SJCRH30 (cell line): ENCODE measurements at regions not wholly inside any gene's neighbourhood (a gene's known extent, or its start where the extent isn't known, plus 50 kb on each side); places are given as distances from the start of the nearest gene placed in this dataset.
"Not testable (repeated sequence)": the region's sequence is repeated elsewhere in the genome, so short reads cannot be mapped to it uniquely, and the experiment has no call there.

Source experiments
- DNase-seq, 2 experiments: peaks; one replicate each; pipeline ENCODE4 v3.0.0-alpha.2; 2015 to 2020
- H3K27ac ChIP-seq: fragments of 250-450 bp; sonication (Bioruptor Pico); 2 replicates; pipeline ENCODE4 v1.5.1; 2020; ENCODE audit warnings: mild to moderate bottlenecking, moderate library complexity
- H3K27me3 ChIP-seq: fragments of 250-450 bp; sonication (Bioruptor Pico); 2 replicates; pipeline ENCODE4 v1.5.1; 2020; ENCODE audit warnings: mild to moderate bottlenecking, moderate library complexity
- H3K36me3 ChIP-seq: fragments of 250-450 bp; sonication (Bioruptor Pico); 2 replicates; pipeline ENCODE4 v1.5.1; 2020; ENCODE audit warnings: mild to moderate bottlenecking, moderate library complexity
- H3K4me1 ChIP-seq: fragments of 250-450 bp; sonication (Bioruptor Pico); 2 replicates; pipeline ENCODE4 v1.5.1; 2020; ENCODE audit warnings: mild to moderate bottlenecking, moderate library complexity
- H3K4me3 ChIP-seq: fragments of 250-450 bp; sonication (Bioruptor Pico); 2 replicates; pipeline ENCODE4 v1.5.1; 2020; ENCODE audit warnings: mild to moderate bottlenecking, moderate library complexity
- H3K9me3 ChIP-seq: fragments of 250-450 bp; sonication (Bioruptor Pico); replicated peaks from 2 replicates; pipeline ENCODE4 v1.5.1; 2020; ENCODE audit warnings: mild to moderate bottlenecking, moderate library complexity

DNA sequence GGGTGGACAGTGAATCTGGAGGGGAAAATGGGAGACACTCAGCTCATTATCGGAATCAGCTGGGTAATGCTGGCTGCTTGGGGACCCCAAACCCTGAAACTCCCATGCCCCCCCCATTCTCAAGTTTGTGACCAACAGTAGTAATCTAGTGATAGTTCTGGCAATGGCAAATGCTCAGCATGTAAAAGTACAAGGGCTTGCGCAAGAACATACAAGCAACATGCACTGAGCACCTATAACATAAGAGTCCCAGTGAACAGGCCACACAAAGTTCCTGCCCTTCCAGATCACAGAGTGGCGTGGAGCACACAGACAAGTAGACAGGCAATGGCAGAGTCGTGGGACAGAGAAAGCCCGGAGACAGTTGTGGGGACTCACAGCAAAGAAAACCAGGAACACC, 407.9 kb downstream of the MED13L start:
- Histone ChIP-seq H3K27ac (no peak overlapping the region), H3K4me3 (no peak overlapping the region), H3K36me3 (no peaks in the 10 kb centered on the region), H3K27me3 (no peaks in the 10 kb centered on the region), H3K4me1 (no peaks in the 10 kb centered on the region), H3K9me3 (no peaks in the 10 kb centered on the region)
- no peak for DNase-seq

DNA sequence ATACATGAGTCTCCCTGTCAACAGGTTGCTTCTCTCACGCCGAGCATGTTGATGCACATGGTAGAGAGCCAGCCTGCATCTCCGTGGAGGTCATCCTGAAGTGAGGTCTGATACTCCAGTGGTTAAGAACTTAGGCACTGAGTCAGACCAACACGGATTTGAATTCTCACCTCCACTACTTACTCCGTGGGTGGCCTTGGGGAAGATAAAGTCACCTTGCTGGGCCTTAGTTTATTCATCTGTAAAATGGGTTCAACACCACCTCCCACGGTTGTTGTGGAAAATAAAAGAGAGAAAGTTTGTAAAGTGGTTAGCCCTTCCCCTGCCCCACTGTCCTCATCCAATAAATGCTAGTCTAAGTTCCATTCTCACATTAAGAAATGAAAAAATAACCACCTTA, 408.9 kb downstream of the MED13L start:
- Histone ChIP-seq H3K4me1 (no peaks in the 10 kb centered on the region), H3K27ac (no peak overlapping the region), H3K4me3 (no peak overlapping the region), H3K27me3 (no peaks in the 10 kb centered on the region), H3K9me3 (no peaks in the 10 kb centered on the region), H3K36me3 (no peaks in the 10 kb centered on the region)
- no peak for DNase-seq

DNA sequence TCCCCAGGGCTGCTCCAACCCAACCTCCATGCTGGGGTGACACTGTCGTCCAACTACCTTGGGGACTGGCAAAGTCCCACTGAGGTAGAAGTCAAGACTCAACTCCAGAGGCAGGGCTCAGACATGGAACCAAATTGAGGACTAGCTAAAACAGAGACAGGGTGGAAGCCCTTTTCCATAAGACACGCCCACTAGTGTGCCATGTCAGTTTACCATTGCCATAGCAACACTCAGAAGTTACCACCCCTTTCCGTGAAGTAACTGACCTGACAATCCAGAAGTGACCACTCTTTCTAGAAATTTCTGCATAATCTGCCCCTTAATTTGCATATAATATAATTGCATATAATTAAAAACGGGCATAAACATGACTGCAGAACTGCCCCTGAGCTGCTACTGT, 409.6 kb downstream of the MED13L start:
- Histone ChIP-seq H3K27ac (no peak overlapping the region), H3K4me1 (no peaks in the 10 kb centered on the region)
- DNase-seq, result no peak

DNA sequence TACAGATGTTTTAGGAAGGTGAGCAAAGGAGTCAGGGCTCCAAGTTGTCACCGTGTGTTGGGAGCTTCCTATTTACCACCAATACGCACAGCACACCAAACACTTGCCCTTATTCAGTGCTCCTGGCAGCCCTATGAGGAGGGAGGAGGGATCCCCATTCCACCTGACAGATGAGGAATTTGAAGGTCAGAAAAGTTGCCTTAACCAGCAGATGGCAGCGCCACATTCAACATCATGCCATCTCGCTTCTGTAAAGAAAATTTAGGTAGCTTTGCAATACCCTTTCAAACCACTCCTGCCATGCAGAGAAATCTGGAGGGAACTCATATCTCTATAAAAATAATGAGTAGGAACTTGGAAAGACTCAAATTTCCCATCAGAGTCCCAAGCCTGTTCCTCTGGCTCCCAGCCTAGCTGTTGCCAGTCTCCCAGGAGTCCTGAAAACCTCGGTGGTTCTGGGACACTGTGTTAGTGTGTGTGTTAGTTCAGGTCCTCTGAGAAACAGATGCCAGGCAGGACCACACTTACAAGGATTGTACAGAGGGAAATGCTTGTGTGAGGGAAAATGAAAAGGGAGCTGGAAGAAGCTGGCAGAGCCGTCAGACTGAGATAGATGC, 410.5 kb downstream of the MED13L start:
- no peaks in the 10 kb centered on the region for H3K9me3 ChIP-seq
- no peaks in the 10 kb centered on the region for H3K27me3 ChIP-seq
- no peaks in the 10 kb centered on the region for H3K36me3 ChIP-seq
- no peak overlapping the region for H3K4me3 ChIP-seq
- DNase-seq, result no peak
- no peak overlapping the region for H3K27ac ChIP-seq
- no peaks in the 10 kb centered on the region for H3K4me1 ChIP-seq

More for the DNA sequence above, 409.6 kb downstream of the MED13L start:
- no peaks in the 10 kb centered on the region for H3K9me3 ChIP-seq
- H3K27me3 ChIP-seq, result no peaks in the 10 kb centered on the region
- no peak overlapping the region for H3K4me3 ChIP-seq
- no peaks in the 10 kb centered on the region for H3K36me3 ChIP-seq

DNA sequence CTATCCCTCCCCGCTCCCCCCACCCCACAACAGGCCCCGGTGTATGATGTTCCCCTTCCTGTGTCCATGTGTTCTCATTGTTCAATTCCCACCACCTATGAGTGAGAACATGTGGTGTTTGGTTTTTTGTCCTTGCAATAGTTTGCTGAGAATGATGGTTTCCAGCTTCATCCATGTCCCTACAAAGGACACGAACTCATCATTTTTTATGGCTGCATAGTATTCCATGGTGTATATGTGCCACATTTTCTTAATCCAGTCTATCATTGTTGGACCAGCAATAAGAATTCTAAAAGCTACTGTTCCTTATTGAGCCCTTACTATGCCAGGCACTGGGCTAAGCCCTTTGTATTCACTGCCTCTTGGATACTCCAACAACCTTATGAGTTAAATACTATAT, 411.2 kb downstream of the MED13L start:
- not testable (repeated sequence) for H3K27me3 ChIP-seq, DNase-seq, H3K9me3 ChIP-seq, H3K27ac ChIP-seq, H3K36me3 ChIP-seq, H3K4me3 ChIP-seq, H3K4me1 ChIP-seq

DNA sequence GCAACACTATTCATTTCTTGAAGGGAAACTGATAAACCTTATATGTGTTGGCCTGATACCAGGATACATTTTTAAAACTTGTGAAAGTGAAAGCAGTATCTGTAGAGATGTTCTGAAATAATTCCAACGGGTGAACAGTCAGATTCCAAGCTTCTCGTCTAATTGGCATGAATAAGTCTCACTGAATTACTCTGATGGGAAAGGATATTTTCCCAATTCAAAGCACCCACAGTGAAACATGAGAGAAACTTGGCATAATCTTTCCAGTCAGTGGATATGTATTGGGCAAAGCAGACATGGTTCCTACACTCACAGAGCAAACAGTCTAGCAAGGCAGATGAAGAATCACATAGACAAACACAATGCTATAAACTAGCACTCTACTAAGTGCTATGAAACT, 413.1 kb downstream of the MED13L start:
- Histone ChIP-seq H3K4me3 (no peak overlapping the region), H3K4me1 (no peaks in the 10 kb centered on the region), H3K27ac (no peak overlapping the region), H3K27me3 (no peaks in the 10 kb centered on the region; the same call in 1 of the 2 replicates), H3K9me3 (no peaks in the 10 kb centered on the region), H3K36me3 (no peaks in the 10 kb centered on the region)
- DNase-seq, result no peak

DNA sequence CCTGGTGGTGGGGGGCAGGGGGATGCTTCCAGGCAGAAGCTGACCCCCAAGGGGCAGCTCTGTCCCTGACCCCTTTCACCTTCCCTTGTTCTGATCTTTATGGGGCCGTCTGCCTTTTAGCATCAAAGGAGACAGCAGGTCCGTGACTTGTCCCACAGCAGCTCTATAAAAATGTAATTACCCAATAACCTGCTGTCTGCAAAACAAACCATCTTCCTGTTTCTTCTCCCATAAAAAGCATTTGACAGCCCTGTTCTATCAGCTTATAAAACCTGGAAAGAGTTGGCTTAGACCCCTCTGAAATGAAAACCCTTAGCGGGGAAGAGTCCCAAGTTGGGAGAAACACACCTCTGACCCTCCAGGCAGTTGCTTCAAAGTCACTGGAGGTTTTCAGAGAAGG, 416.9 kb downstream of the MED13L start:
- Histone ChIP-seq H3K4me1 (no peaks in the 10 kb centered on the region), H3K27ac (no peak overlapping the region), H3K36me3 (no peaks in the 10 kb centered on the region), H3K4me3 (no peak overlapping the region), H3K9me3 (no peaks in the 10 kb centered on the region), H3K27me3 (no peaks in the 10 kb centered on the region; the same call in 1 of the 2 replicates)
- DNase-seq, result no peak

DNA sequence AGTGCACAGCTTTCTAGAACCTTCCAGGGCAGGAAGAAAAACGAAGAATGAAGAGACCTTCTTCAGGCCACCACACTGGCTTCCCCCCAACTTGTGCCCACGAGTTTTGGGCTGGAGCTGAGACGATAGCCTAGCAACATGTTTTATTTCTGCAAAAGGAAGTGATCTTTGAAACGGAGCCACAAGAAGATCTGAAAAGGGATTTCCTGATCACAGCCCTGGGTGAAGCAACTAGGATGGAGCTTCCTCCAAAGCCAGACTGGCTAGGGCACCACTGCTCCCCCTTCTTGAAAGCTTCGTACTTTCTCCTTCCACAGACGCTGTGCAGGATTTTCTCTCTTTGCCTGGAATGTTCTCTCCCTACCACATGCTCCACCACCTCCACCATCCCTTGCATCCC, 418.3 kb downstream of the MED13L start:
- H3K27me3 ChIP-seq, result no peaks in the 10 kb centered on the region; the same call in 1 of the 2 replicates
- no peaks in the 10 kb centered on the region for H3K4me1 ChIP-seq
- no peaks in the 10 kb centered on the region for H3K36me3 ChIP-seq

DNA sequence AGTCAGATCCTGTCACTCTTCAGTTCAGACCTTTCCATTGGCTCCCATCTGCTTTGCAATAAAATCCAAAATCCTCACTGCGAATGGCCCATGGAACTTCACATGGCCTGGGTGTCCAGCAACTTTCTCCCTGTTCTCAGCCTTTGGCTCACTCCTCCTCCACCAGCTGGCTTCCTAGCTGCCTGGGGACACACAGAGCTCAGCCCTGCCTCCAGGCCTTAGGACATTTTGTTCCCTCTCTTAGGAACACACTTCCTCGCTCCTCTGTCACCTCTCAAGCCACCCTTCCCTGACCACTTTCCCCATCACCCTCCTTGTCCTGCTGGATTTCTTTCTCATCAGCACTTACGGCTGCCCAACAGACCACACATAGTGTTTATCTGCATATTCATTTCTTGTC, 419.6 kb downstream of the MED13L start:
- no peak for DNase-seq
- H3K9me3 ChIP-seq, result no peaks in the 10 kb centered on the region

More for the DNA sequence above, 418.3 kb downstream of the MED13L start:
- Histone ChIP-seq H3K27ac (no peak overlapping the region), H3K4me3 (no peak overlapping the region), H3K9me3 (no peaks in the 10 kb centered on the region)
- no peak for DNase-seq

DNA sequence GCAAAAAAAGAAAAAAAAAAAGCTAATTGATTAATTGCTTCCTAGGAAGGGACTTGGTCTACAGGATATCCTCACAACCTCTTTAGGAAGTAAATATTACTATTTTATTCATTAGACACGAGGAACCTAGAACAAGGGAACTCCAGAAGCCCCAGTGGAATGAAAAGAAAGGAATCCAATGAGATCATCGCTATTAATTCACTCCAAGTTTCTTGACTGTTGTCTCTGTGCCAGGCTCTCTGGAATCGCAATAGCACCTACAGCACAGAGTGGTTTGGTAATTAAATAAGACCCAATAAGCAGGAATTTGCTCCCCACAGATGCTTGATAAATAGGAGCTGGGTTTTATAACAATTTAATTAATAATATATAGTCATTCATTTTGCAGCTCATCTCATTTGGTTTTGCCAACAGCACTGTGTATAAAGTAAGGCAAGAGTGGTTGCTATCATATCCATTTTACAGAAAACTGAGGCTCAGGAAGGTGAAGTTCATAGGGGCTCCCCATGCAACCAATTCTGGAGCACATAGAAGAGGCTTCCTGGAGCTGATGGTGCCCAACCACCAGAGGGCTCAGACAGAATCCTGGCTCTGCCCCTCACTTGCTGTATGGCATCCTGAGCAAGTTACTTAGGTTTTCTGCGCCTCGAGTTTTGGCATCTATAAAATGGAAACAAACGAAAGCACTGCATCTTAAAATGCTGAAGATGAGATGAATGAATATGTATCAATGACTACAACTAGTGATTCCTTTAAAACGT, 420.2 kb downstream of the MED13L start:
- H3K36me3 ChIP-seq, result no peaks in the 10 kb centered on the region
- H3K27ac ChIP-seq, result no peak overlapping the region
- H3K27me3 ChIP-seq, result no peaks in the 10 kb centered on the region; the same call in 1 of the 2 replicates
- no peaks in the 10 kb centered on the region for H3K9me3 ChIP-seq
- H3K4me1 ChIP-seq, result no peaks in the 10 kb centered on the region
- no peak overlapping the region for H3K4me3 ChIP-seq
- DNase-seq, result no peak

More for the DNA sequence above, 419.6 kb downstream of the MED13L start:
- H3K4me1 ChIP-seq, result no peaks in the 10 kb centered on the region
- H3K4me3 ChIP-seq, result no peak overlapping the region
- no peaks in the 10 kb centered on the region; the same call in 1 of the 2 replicates for H3K27me3 ChIP-seq
- no peaks in the 10 kb centered on the region for H3K36me3 ChIP-seq
- H3K27ac ChIP-seq, result no peak overlapping the region

DNA sequence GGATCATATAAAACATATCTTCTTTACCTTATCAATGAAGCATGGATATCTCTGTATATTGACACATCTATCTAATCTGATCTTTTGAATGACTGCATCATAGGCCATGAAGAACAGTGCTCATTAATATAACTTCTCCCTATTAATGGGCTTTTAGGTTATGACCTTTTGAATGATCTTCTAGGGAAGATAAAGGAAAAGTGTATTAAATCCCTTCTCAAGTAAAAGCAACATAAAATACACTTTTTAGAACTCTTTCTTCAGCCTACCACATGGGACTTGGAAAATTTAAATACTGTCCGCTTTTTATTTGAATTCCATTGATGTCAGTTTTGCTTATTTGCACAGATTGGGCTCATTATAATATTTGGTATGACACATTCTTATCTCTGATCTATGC, 425.4 kb downstream of the MED13L start:
- H3K4me1 ChIP-seq, result no peaks in the 10 kb centered on the region
- no peaks in the 10 kb centered on the region for H3K27me3 ChIP-seq
- no peak for DNase-seq
- no peaks in the 10 kb centered on the region for H3K36me3 ChIP-seq
- H3K9me3 ChIP-seq, result 0 out of 2 replicates have a peak, but pooled peaks cover 3% of the 10 kb centered on the region
- no peak overlapping the region for H3K27ac ChIP-seq
- no peak overlapping the region for H3K4me3 ChIP-seq

DNA sequence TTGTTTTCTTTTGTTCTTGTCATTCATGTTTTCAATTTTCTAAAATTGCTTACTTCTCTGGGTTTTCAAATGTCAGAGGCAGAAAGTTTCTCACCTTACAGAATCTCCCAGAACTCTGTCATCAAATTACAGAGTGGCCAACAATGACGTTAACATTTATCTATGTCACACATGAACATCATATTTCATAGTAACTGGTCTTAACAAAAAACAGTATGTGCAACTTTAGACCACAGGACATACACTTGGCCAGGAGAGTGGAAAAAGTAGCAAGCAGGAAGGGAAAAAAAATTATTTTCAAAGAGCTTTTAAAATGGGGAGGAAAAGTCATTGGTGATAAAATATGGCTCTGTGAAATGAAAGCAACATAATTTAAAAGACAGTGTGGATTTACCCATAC, 426.5 kb downstream of the MED13L start:
- Histone ChIP-seq H3K4me1 (no peaks in the 10 kb centered on the region), H3K4me3 (no peak overlapping the region), H3K36me3 (no peaks in the 10 kb centered on the region), H3K9me3 (0 out of 2 replicates have a peak, but pooled peaks cover 3% of the 10 kb centered on the region), H3K27me3 (no peaks in the 10 kb centered on the region), H3K27ac (no peak overlapping the region)
- no peak for DNase-seq

DNA sequence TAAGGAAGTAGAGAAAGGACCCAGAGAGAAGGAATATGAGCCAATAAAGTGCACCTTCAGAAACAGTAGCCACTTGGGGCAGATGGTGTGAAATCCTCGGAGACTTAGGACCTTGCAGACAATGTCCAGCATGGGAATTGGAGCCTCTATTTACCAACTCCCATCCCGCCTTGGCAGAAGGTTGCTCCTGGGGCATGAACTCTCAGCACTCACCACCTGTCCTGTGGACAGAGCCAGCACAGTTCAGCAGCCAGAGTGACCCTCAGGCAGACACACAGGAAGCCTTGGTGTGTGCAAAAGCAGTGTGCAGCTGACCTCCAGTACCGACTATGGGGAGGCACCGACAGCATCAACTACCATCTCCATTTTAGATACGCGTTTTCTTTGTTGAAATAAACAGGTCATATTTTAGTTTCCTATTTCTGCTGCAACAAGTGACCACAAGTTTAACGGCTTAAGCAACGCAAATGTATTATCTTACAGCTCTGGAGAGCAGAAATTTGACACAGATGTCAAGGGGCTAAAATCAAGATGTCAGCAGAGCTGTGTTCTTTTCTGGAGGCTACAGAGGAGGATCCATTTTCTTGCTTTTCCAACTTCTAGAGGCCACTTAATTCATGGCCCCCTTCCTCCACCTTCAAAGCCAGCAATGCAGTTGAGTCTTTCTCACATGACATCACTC, 428.1 kb downstream of the MED13L start:
- Histone ChIP-seq H3K27me3 (no peaks in the 10 kb centered on the region), H3K4me3 (no peak overlapping the region), H3K9me3 (0 out of 2 replicates have a peak, but pooled peaks cover 3% of the 10 kb centered on the region), H3K36me3 (no peaks in the 10 kb centered on the region), H3K27ac (no peak overlapping the region), H3K4me1 (no peaks in the 10 kb centered on the region)
- DNase-seq, result no peak

DNA sequence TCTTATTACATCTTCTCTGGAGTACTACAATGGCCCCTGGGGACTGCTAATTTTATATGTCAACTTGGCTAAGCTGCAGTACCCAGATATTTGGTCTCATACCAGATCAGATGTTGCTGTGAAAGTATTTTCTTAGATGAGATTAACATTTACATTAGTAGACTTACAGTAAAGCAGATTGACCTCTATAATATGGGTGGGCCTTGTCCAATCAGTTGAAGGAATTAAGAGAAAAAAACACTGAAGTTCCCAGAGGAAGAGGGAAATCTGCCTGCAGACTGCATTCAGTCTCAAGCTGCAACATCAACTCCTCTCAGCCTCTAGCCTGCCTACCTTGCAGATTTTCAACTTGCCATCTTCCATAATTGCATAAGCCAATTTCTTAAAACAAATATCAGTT, 430.1 kb downstream of the MED13L start:
- no peaks in the 10 kb centered on the region for H3K4me1 ChIP-seq
- DNase-seq, result no peak

DNA sequence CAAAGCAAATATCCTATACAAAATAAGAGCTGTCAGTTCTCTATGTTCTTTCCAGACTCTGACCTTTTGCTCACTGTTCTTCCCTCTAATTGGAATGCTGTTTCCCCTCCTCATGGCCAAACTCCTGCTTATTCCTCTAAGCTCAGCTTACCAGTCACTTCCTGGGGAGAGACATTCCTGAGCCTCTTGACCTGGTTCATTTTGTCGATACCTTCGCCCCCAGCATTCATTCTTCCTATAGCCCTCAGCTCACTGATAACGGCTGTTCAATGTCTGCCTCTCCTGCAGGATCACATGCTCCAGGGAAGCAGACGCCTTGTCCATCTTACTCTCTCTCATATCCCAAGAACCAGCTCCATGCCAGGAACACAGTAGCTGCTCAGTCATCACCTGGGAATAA, 431.0 kb downstream of the MED13L start:
- no peaks in the 10 kb centered on the region for H3K4me1 ChIP-seq
- no peaks in the 10 kb centered on the region for H3K27me3 ChIP-seq
- H3K27ac ChIP-seq, result no peak overlapping the region
- H3K4me3 ChIP-seq, result no peak overlapping the region
- DNase-seq, result no peak
- 0 out of 2 replicates have a peak, but pooled peaks cover 3% of the 10 kb centered on the region for H3K9me3 ChIP-seq
- H3K36me3 ChIP-seq, result no peaks in the 10 kb centered on the region

More for the DNA sequence above, 430.1 kb downstream of the MED13L start:
- Histone ChIP-seq H3K36me3 (no peaks in the 10 kb centered on the region), H3K9me3 (0 out of 2 replicates have a peak, but pooled peaks cover 3% of the 10 kb centered on the region), H3K27me3 (no peaks in the 10 kb centered on the region), H3K27ac (no peak overlapping the region), H3K4me3 (no peak overlapping the region)
